ENCODE measurements at regions not wholly inside any gene's neighbourhood (a gene's known extent, or its start where the extent isn't known, plus 50 kb on each side); places are given as distances from the start of the nearest gene placed in this dataset.

- TF ChIP-seq PKNOX1 (IDR thresholded peaks at IDR 0.05): no peak
- TF ChIP-seq HDGF (IDR thresholded peaks at IDR 0.05; ENCODE audit: borderline replicate concordance): no peak
- no peak for TF ChIP-seq CTBP1 (IDR thresholded peaks at IDR 0.05; ENCODE audit: borderline replicate concordance)
- no peak for TF ChIP-seq ELF4 (IDR thresholded peaks at IDR 0.05)
- TF ChIP-seq L3MBTL2 (conservative IDR thresholded peaks at IDR 0.05): no peak
- no peak for TF ChIP-seq BHLHE40 (IDR thresholded peaks at IDR 0.05; ENCODE audit: borderline replicate concordance)
- TF ChIP-seq TARDBP (IDR thresholded peaks at IDR 0.05): no peak
- no peak for TF ChIP-seq FOXM1 (IDR thresholded peaks at IDR 0.05; ENCODE audit: borderline replicate concordance)
- TF ChIP-seq FOXA1 (IDR thresholded peaks at IDR 0.05): no peak
- TF ChIP-seq ARNT (IDR thresholded peaks at IDR 0.05): no peak
- TF ChIP-seq ZNF384 (IDR thresholded peaks at IDR 0.05): no peak
- no peak for TF ChIP-seq NFRKB (IDR thresholded peaks at IDR 0.05)
- TF ChIP-seq SP1 (IDR thresholded peaks at IDR 0.05): no peak
Observed at GRCh38 chr1:68677684-68678351, 180.9 kb upstream of the DEPDC1 start.

Measured in HEK293T (cell line).